ENCODE measurements at regions not wholly inside any gene's neighbourhood (a gene's known extent, or its start where the extent isn't known, plus 50 kb on each side); places are given as distances from the start of the nearest gene placed in this dataset.
A peak's percentile ranks its signal among the peaks of the same experiment; 100 is the strongest.

- TF ChIP-seq JUNB (IDR thresholded peaks at IDR 0.05) (peak; percentile 96), HES2 (IDR thresholded peaks at IDR 0.05) (peak; percentile 35; the same call in 1 of the 2 replicates), MAZ (IDR thresholded peaks at IDR 0.05; ENCODE audit: borderline replicate concordance, low read depth, low read length) (no peak), CEBPB (IDR thresholded peaks at IDR 0.05) (peak; percentile 77 to 92), NFE2L2 (conservative IDR thresholded peaks at IDR 0.05; ENCODE audit: low read length) (peak; percentile 52; the same call in 1 of the 2 replicates), PBX3 (IDR thresholded peaks at IDR 0.05) (no peak), HDAC2 (IDR thresholded peaks at IDR 0.05) (no peak), EHMT2 (IDR thresholded peaks at IDR 0.05; ENCODE audit: low read depth) (no peak), POLR2AphosphoS2 (conservative IDR thresholded peaks at IDR 0.05; ENCODE audit: low read length) (no peak), CBX8 (IDR thresholded peaks at IDR 0.05) (no peak), HOXA7 (CRISPR knock-in tag; IDR thresholded peaks at IDR 0.05) (no peak), TP53 (CRISPR knock-in tag; IDR thresholded peaks at IDR 0.05) (no peak), CTCF (IDR thresholded peaks at IDR 0.05) (no peak), HEYL (CRISPR knock-in tag; IDR thresholded peaks at IDR 0.05) (no peak), CBX2 (IDR thresholded peaks at IDR 0.05; ENCODE audit: borderline replicate concordance, low read depth) (no peak), ESRRA (IDR thresholded peaks at IDR 0.05; ENCODE audit: borderline replicate concordance, low read length) (no peak), CHD2 (IDR thresholded peaks at IDR 0.05; ENCODE audit: low read length, partially characterized antibody) (no peak), ZC3H11A (IDR thresholded peaks at IDR 0.05) (no peak), ZFP36 (IDR thresholded peaks at IDR 0.05; ENCODE audit: borderline replicate concordance, partially characterized antibody) (no peak), HMGXB4 (CRISPR knock-in tag; IDR thresholded peaks at IDR 0.05; ENCODE audit: borderline replicate concordance) (no peak), EHF (CRISPR knock-in tag; IDR thresholded peaks at IDR 0.05) (0 out of 2 replicates have a peak, but pooled peaks have one; percentile 5), ELK1 (IDR thresholded peaks at IDR 0.05; ENCODE audit: low read depth, low read length) (no peak)
These were observed 698.8 kb upstream of the LMO3 start (continued) for GRCh38 chr12:17304503-17305347.

- CTCF ChIA-PET = interaction anchor here (0.6 to 1.6 kb wide), 3 partner anchors 23 to 288 kb away, joined by 3 to 4 read pairs (median 4); no protein-coding TSS in a partner anchor
These were observed 696.0 kb upstream of the LMO3 start for GRCh38 chr12:17302001-17302400.

More at GRCh38 chr12:17302001-17302400, 696.0 kb upstream of the LMO3 start:
- no peak for FAIRE-seq
- POLR2A ChIA-PET = no interaction called here
- H3K9me3 ChIP-seq = peaks cover 12% of the 10 kb centered on the region
- H3K4me2 ChIP-seq = no peak overlapping the region
- DNase-seq (ENCODE audit: low read depth in 1 of 2, low spot score in 1 of 2) = no peak
- ATAC-seq = no peak
- H3K27ac ChIP-seq = peak overlapping the region in 1 of 2 experiments; percentile 88; a peak in 3 of 6 replicates
- peaks cover 29% of the 10 kb centered on the region for H3K4me1 ChIP-seq
- TF ChIP-seq HES2 (IDR thresholded peaks at IDR 0.05) (no peak), ZC3H11A (IDR thresholded peaks at IDR 0.05) (no peak), CEBPB (IDR thresholded peaks at IDR 0.05) (no peak), POLR2A (IDR thresholded peaks at IDR 0.05; ENCODE audit: low read length) (no peak), RARB (CRISPR knock-in tag; IDR thresholded peaks at IDR 0.05) (no peak), ATOH8 (CRISPR knock-in tag; IDR thresholded peaks at IDR 0.05; ENCODE audit: low read depth) (no peak), KDM5A (IDR thresholded peaks at IDR 0.05) (no peak), RCOR1 (IDR thresholded peaks at IDR 0.05; ENCODE audit: low read depth, low read length) (no peak)
- no peak overlapping the region for H3K4me3 ChIP-seq
- 87% methylated on average over 7 of the region's 7 CpGs for WGBS (ENCODE audit: missing lambda C conversion rate)
